ENCODE measurements at regions not wholly inside any gene's neighbourhood (a gene's known extent, or its start where the extent isn't known, plus 50 kb on each side); places are given as distances from the start of the nearest gene placed in this dataset.

DNA sequence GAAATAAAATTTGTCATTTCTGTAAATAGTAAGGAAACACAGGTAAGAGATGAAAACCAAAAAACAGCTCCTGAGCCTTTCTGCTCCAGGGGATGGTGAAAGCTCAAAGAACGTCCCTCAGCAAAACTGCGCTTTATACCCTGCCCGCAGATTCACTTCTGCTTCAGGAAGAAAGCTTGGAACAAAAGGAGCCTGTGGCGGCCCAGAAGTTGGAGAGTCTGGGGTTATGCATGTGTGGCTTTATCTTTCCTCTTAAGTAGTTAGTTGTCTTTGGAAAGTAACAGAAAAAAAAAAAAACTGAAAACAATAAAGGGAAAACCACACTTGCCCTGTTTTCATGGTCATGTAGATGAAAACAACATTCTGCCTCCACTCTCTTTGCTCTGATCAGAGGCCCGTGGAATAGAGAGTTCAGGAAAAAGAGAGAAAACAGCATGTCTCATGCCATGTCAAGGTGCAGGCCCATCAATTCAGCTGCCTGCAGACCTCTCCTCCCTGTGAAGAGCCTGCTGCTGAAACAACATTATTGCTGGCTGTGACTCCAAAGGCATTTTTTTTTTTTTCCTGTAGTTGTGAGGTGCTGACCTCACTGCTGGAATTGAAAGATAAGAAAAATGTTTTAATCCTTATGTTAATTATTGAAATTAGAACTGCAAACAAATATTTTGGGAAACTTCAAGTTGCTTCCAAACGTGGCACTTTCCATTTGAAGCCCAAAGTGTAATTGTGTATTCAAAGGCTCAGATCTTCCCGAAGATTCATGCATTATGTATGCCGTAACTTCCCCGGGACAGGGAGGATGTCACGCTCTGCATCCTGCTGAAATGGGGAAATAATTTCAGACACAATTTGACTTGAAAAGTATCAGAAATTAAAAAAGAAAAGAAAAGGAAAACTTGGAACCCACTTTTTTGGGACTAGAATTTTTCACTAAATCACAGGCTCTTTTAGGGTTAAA is 108.4 kb upstream of the ZNF385D start:
- no peak for TF ChIP-seq POLR2AphosphoS5 (IDR thresholded peaks at IDR 0.05)
- TF ChIP-seq, protein P1, sequence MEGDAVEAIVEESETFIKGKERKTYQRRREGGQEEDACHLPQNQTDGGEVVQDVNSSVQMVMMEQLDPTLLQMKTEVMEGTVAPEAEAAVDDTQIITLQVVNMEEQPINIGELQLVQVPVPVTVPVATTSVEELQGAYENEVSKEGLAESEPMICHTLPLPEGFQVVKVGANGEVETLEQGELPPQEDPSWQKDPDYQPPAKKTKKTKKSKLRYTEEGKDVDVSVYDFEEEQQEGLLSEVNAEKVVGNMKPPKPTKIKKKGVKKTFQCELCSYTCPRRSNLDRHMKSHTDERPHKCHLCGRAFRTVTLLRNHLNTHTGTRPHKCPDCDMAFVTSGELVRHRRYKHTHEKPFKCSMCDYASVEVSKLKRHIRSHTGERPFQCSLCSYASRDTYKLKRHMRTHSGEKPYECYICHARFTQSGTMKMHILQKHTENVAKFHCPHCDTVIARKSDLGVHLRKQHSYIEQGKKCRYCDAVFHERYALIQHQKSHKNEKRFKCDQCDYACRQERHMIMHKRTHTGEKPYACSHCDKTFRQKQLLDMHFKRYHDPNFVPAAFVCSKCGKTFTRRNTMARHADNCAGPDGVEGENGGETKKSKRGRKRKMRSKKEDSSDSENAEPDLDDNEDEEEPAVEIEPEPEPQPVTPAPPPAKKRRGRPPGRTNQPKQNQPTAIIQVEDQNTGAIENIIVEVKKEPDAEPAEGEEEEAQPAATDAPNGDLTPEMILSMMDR (IDR thresholded peaks at IDR 0.05): no peak
- TF ChIP-seq POLR2A (IDR thresholded peaks at IDR 0.05): no peak
